ENCODE measurements at regions not wholly inside any gene's neighbourhood (a gene's known extent, or its start where the extent isn't known, plus 50 kb on each side); places are given as distances from the start of the nearest gene placed in this dataset.

DNA sequence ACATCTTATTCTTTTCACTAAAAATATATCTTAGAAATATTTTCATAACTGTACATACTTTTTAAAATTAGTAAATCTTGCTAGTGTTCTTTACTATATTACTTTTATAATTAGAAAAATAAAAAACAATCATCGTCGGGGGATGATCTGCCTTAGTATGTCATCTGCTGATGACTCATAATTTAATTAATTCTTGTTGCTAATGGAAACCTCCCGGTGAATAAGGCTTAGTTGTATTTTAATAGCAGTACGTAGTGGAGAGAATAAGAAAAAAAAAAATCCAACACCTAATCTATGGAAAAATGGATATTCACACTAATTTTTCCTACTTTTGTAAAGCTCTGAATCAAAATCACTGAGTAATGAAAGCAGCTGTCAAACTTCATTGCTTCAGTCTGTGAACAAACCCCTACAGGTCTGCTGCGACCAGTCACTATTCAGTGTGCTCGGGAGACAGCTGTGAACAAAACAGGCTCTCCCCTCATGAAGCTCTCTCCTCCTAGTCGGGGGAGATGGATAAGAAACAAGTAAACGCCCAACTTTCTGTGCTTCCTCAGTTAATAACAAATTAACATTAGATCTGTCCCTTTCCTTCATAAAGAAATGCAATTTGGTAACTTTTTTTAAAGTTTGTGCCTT, 97.4 kb upstream of the UPP2 start:
- Histone ChIP-seq H3K4me1 (no peaks in the 10 kb centered on the region), H3K4me3 (no peak overlapping the region), H3K27ac (no peak overlapping the region), H3K9me3 (no peaks in the 10 kb centered on the region), H3K4me2 (no peak overlapping the region)
- DNase-seq (ENCODE audit: low read depth in 1 of 2, low spot score in 1 of 2), result no peak
- WGBS (ENCODE audit: missing lambda C conversion rate), result 55% methylated on average over 8 of the region's 8 CpGs
- ATAC-seq, result no peak
- ChIA-PET POLR2A (no interaction called here), CTCF (interaction anchor here (1.1 kb wide), 1 partner anchor 223 kb away, joined by 3 read pairs; no protein-coding TSS in a partner anchor)
- TF ChIP-seq FOSL2 (IDR thresholded peaks at IDR 0.05), result no peak
- peak; percentile 41; the same call in 1 of the 2 replicates for TF ChIP-seq FOSL2 (CRISPR knock-in tag; IDR thresholded peaks at IDR 0.05)
- no peak for TF ChIP-seq POLR2AphosphoS2 (conservative IDR thresholded peaks at IDR 0.05; ENCODE audit: low read length)
- no peak for FAIRE-seq

- no peak for ATAC-seq
- Histone ChIP-seq H3K9me3 (no peaks in the 10 kb centered on the region), H3K4me1 (no peaks in the 10 kb centered on the region), H3K4me2 (no peak overlapping the region), H3K4me3 (no peak overlapping the region), H3K27ac (no peak overlapping the region)
- 47% methylated on average over 4 of the region's 4 CpGs for WGBS (ENCODE audit: missing lambda C conversion rate)
- DNase-seq (ENCODE audit: low read depth in 1 of 2, low spot score in 1 of 2), result no peak
- ChIA-PET POLR2A (no interaction called here), CTCF (no interaction called here)
- no peak for TF ChIP-seq RFX5 (IDR thresholded peaks at IDR 0.05)
- TF ChIP-seq REST (IDR thresholded peaks at IDR 0.05), result no peak
- TF ChIP-seq PBX3 (IDR thresholded peaks at IDR 0.05), result no peak
- no peak for TF ChIP-seq TFCP2L1 (CRISPR knock-in tag; IDR thresholded peaks at IDR 0.05)
- no peak for TF ChIP-seq HES2 (IDR thresholded peaks at IDR 0.05)
- TF ChIP-seq RAD21 (conservative IDR thresholded peaks at IDR 0.05 in 1 of 2, IDR thresholded peaks at IDR 0.05 in 1 of 2), result no peak
- no peak for TF ChIP-seq POLR2A (IDR thresholded peaks at IDR 0.05; ENCODE audit: low read length)
- no peak for TF ChIP-seq FOSB (CRISPR knock-in tag; IDR thresholded peaks at IDR 0.05)
- TF ChIP-seq EHMT2 (IDR thresholded peaks at IDR 0.05; ENCODE audit: low read depth), result no peak
- no peak for TF ChIP-seq RNF2 (IDR thresholded peaks at IDR 0.05; ENCODE audit: borderline replicate concordance, low read depth)
- FAIRE-seq, result no peak
Measured at GRCh38 chr2:158002079-158002478, 99.6 kb upstream of the UPP2 start.

- no peak for FAIRE-seq
- POLR2A ChIA-PET, result no interaction called here
- no peak overlapping the region for H3K27ac ChIP-seq
- CTCF ChIA-PET, result interaction anchor here (0.8 to 2.1 kb wide), 4 partner anchors 10 to 508 kb away, joined by 3 to 6 read pairs (median 5); no protein-coding TSS in a partner anchor
- H3K4me3 ChIP-seq, result no peak overlapping the region
- H3K4me2 ChIP-seq, result no peak overlapping the region
- 0% methylated on average over 1 of the region's 1 CpG for WGBS (ENCODE audit: missing lambda C conversion rate)
- H3K9me3 ChIP-seq, result no peaks in the 10 kb centered on the region
- no peaks in the 10 kb centered on the region for H3K4me1 ChIP-seq
- no peak for DNase-seq (ENCODE audit: low read depth in 1 of 2, low spot score in 1 of 2)
- ATAC-seq, result no peak
- TF ChIP-seq PBX3 (IDR thresholded peaks at IDR 0.05), result no peak
- TF ChIP-seq ATOH8 (CRISPR knock-in tag; IDR thresholded peaks at IDR 0.05; ENCODE audit: low read depth), result no peak
- no peak for TF ChIP-seq FOXS1 (CRISPR knock-in tag; IDR thresholded peaks at IDR 0.05)
- no peak for TF ChIP-seq ESRRA (IDR thresholded peaks at IDR 0.05; ENCODE audit: borderline replicate concordance, low read length)
- TF ChIP-seq HMGXB4 (CRISPR knock-in tag; IDR thresholded peaks at IDR 0.05; ENCODE audit: borderline replicate concordance), result no peak
- no peak for TF ChIP-seq RAD21 (conservative IDR thresholded peaks at IDR 0.05 in 1 of 2, IDR thresholded peaks at IDR 0.05 in 1 of 2)
- no peak for TF ChIP-seq SREBF2 (IDR thresholded peaks at IDR 0.05)
- no peak for TF ChIP-seq PHF8 (IDR thresholded peaks at IDR 0.05; ENCODE audit: borderline replicate concordance, low read depth)
- no peak for TF ChIP-seq EHMT2 (IDR thresholded peaks at IDR 0.05; ENCODE audit: low read depth)
- TF ChIP-seq, protein P1, sequence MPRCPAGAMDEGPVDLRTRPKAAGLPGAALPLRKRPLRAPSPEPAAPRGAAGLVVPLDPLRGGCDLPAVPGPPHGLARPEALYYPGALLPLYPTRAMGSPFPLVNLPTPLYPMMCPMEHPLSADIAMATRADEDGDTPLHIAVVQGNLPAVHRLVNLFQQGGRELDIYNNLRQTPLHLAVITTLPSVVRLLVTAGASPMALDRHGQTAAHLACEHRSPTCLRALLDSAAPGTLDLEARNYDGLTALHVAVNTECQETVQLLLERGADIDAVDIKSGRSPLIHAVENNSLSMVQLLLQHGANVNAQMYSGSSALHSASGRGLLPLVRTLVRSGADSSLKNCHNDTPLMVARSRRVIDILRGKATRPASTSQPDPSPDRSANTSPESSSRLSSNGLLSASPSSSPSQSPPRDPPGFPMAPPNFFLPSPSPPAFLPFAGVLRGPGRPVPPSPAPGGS (IDR thresholded peaks at IDR 0.05), result no peak
- TF ChIP-seq MYC (IDR thresholded peaks at IDR 0.05; ENCODE audit: borderline replicate concordance, low read length), result no peak
- no peak for TF ChIP-seq MAFK (IDR thresholded peaks at IDR 0.05; ENCODE audit: partially characterized antibody)
- TF ChIP-seq JUNB (IDR thresholded peaks at IDR 0.05), result no peak
Measured at GRCh38 chr2:157996799-157997198, 104.9 kb upstream of the UPP2 start.
